ENCODE measurements at regions not wholly inside any gene's neighbourhood (a gene's known extent, or its start where the extent isn't known, plus 50 kb on each side); places are given as distances from the start of the nearest gene placed in this dataset.

- no CpG with 5 or more reads among the region's 3 CpGs for WGBS (ENCODE audit: extremely low coverage, insufficient read length, low lambda C conversion rate)
- Histone ChIP-seq H4K91ac (ENCODE audit: insufficient read length, low read depth, low read length) (no peak overlapping the region), H3K27ac (ENCODE audit: insufficient read length, low read depth, low read length) (no peak overlapping the region), H3K27me3 (ENCODE audit: insufficient read depth, low read length) (no peaks in the 10 kb centered on the region), H2BK120ac (ENCODE audit: low read depth, low read length, poor library complexity, severe bottlenecking) (no peak overlapping the region), H3K4me2 (ENCODE audit: insufficient read depth, insufficient read length, low read length) (no peak overlapping the region), H3T11ph (ENCODE audit: low read length) (no peak overlapping the region), H3K18ac (ENCODE audit: insufficient read length, low read depth, low read length) (no peak overlapping the region), H2BK12ac (ENCODE audit: insufficient read length, low read depth, low read length) (no peak overlapping the region), H2AK5ac (ENCODE audit: insufficient read length, low read length) (no peak overlapping the region), H3K14ac (ENCODE audit: insufficient read depth, low read length) (no peak overlapping the region), H2BK15ac (ENCODE audit: low read depth, low read length) (no peak overlapping the region), H3K4ac (ENCODE audit: low read depth, low read length) (no peak overlapping the region), H2BK20ac (ENCODE audit: low read depth, low read length, poor library complexity, severe bottlenecking) (no peak overlapping the region), H4K20me1 (ENCODE audit: control insufficient read depth, insufficient read depth, insufficient read length) (no peaks in the 10 kb centered on the region), H2BK5ac (ENCODE audit: insufficient read length, low read length) (no peak overlapping the region), H3K23ac (ENCODE audit: insufficient read length, low read depth, low read length) (no peak overlapping the region), H3K4me1 (ENCODE audit: insufficient read depth, low read length) (no peaks in the 10 kb centered on the region), H3K23me2 (ENCODE audit: insufficient read length, low read depth, low read length, poor library complexity, severe bottlenecking) (no peaks in the 10 kb centered on the region), H3K9ac (ENCODE audit: extremely low read depth, insufficient read length, low read length) (no peak overlapping the region), H4K8ac (replicated peaks; ENCODE audit: insufficient read length, low read depth, low read length) (no peak overlapping the region), H3K9me3 (ENCODE audit: control insufficient read depth, low read depth, low read length) (no peaks in the 10 kb centered on the region), H3K79me1 (ENCODE audit: insufficient read depth, low read depth, low read length, poor library complexity, severe bottlenecking) (no peaks in the 10 kb centered on the region), H4K5ac (ENCODE audit: insufficient read length, low read depth, low read length) (no peak overlapping the region), H3K56ac (ENCODE audit: insufficient read length, low read depth, low read length) (no peak overlapping the region), H3K79me2 (ENCODE audit: insufficient read depth, low read length) (no peaks in the 10 kb centered on the region), H2AFZ (ENCODE audit: low read length) (no peak overlapping the region)
- no peak for DNase-seq
- Mint-ChIP-seq H3K36me3 (ENCODE audit: insufficient read depth in 1 of 3, low read depth in 3 of 3) (no peaks in the 10 kb centered on the region), H3K4me1 (no peaks in the 10 kb centered on the region), H3K4me3 (no peak overlapping the region), H3K27me3 (ENCODE audit: low read depth) (no peaks in the 10 kb centered on the region), H3K27ac (no peak overlapping the region), H3K9me3 (no peaks in the 10 kb centered on the region)
- TF ChIP-seq CTCF (conservative IDR thresholded peaks at IDR 0.05): no peak
Observed at GRCh38 chr12:87720967-87721366, 308.2 kb downstream of the C12orf50 start.
